IPS DF 19.7 (cell line): ENCODE measurements at regions not wholly inside any gene's neighbourhood (a gene's known extent, or its start where the extent isn't known, plus 50 kb on each side); places are given as distances from the start of the nearest gene placed in this dataset.

Experiments
- DNase-seq: peaks from one replicate; pipeline ENCODE4 v3.0.0-alpha.2; 2013; ENCODE audit warnings: low read depth, low spot score

DNA sequence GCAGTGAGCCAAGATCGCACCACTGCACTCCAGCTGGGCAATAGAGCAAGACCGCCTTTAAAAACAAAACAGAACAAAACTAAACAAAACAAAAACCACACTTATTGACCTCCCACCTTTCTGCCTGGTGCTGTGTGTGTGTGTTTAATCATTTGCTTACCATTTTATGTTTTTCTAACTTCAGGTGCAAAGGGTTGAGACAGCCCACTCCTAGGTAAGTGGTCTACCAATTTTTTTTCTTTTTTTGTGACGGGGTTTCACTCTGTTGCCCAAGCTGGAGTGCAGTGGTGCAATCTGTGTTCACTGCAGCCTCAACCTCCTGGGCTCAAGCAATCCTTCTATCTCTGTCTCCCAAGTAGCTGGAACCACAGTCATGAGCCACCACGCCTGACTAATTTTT, 65.8 kb downstream of the SALL1 start:
- DNase-seq, result no peak

DNA sequence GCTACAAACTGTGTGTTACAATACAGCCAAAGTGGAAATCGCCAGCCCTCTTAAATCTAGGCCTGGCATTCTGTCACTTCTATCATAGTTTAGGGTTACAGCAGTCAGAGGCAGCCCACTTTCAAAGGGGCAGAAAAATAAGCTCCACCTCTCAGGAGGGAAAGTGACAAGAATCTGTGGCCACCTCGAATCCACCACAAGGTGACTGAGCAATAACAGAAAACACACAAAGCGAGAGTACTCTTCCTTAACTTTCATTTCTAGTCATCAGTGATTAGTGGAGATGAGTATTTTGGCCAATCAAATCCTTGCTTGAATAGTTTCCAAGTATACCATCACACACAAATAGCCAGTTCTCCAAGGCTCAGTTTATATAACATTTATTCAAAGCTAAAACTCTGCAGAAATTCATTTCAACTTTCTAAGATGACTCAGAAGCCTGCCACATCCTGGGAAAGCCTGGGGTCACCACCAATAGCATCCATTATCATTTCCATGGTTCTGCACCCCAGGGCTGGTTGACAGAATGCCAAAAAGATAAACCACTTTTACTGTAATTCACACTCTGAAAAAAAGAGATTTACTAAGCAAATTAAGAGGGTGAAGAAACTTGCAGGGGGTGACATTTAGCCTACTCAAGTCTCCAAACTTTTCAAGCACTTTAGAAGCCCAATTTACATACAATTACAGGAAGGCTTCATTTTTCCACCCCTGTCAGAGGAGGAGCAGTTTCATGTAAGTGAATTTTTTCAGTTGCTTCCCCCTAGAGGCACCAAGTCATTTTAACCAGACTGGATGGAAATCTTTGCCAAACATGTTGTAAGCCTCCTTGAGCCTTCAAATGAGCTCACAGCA, 66.8 kb downstream of the SALL1 start:
- peak; percentile 9 for DNase-seq

DNA sequence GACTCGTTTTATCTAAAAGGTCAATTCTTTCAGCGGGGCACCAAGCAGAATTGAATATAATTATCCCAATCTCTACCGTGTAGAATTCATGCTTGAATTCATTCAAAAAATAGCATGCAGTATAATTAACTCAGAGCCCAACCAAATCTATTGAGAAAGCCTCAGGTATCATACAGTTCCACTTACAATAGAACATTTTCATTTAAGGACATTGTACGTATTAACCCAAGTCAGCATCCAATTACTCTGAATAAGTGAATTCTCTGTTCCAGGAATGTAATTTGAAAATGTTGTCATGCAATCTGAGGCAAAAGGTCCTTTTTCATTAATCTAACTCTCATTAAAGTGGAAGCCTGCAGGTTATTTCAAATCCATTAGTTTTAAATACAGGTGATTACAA, 78.5 kb downstream of the SALL1 start:
- DNase-seq, result no peak

DNA sequence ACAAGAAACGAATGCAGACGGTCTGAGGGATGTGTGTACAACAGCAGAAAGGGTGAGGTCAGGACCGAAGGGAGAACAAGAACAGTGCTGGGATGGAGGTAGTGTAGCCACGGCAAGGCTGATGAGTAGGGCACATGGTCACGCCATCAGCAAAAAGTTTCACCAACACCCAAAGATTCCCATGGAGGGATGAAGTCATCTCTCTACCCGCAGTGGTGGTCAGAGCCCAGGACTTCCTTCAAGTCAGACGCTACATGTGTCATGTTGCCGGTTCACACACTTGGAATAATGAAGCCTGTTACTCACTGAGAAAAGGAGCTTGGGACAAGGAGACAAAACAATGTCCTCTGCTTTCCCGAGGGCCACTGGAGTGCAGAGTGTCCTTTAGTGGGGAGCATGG, 79.7 kb downstream of the SALL1 start:
- DNase-seq, result no peak

DNA sequence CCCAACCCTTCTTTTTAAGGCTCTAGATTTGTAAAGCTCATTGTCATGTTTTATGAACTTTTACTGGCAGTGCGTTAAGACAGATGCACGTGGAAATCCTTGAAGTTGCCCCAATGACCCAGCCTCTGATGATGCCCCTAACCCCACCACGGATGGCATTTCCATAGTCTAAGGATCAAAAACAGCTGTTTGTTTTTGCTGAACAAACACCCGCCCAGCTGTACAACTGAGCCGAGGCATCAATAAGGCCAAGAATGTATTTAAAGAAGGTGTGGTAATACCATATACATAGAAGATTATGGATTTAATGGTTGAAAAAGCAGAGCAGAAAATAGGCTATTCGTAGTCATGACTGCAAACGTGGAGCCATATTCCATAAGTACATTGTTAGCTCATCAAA, 83.7 kb downstream of the SALL1 start:
- DNase-seq, result no peak

DNA sequence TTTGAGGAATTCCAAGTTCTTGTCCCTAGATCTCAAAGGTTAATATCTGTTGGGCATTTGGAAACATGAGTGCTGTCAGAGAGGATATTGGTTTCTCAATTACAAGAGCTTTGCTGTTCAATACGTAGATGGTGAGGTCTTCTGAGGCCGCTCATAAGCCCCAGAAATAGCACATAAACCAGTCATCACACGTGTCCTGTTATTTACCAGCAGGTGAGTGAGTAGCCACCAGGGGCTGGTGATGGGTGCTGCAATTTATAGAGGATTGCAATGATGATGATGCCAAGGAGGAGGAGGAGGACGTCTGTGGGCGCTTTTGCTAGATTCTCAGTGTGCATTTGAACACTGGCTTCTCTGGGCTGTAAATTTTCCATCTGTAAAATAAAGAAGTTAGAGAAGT, 89.0 kb downstream of the SALL1 start:
- no peak for DNase-seq

DNA sequence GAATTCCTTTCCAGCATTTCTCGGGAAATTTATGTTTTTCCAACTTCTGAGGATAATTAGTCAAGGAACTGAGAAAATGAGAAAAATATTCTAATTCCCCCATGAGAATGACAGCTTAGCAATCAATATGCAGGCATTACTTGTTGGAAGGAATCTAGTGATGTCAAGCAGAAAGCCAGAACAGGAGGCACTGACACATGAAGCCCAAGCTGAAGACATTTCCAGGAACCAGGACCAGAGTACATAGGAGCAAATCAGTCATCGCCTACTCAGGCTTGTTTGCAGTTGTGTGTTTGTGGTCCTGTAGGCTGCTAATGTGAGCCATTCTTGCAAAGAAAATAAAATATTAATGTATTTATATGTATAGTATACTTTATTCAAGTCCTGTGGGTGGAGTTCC, 89.7 kb downstream of the SALL1 start:
- no peak for DNase-seq

DNA sequence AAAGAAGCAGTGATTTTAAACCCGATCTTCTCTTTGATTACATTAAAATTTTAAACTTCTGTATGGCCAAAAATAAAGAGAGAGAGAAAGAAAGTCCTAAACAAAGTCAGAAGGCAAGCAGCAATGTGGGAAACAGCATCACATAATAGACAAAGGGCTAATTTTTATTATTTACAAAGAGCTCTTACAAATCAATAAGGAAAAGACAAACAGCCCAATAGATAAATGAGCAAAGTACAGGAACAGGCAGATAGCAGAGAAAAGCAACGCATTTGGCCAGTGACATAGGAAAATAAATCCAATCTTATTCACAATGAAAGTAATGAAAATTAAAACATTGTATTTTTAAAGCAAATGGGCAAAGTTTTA, 93.1 kb downstream of the SALL1 start:
- DNase-seq, result no peak

DNA sequence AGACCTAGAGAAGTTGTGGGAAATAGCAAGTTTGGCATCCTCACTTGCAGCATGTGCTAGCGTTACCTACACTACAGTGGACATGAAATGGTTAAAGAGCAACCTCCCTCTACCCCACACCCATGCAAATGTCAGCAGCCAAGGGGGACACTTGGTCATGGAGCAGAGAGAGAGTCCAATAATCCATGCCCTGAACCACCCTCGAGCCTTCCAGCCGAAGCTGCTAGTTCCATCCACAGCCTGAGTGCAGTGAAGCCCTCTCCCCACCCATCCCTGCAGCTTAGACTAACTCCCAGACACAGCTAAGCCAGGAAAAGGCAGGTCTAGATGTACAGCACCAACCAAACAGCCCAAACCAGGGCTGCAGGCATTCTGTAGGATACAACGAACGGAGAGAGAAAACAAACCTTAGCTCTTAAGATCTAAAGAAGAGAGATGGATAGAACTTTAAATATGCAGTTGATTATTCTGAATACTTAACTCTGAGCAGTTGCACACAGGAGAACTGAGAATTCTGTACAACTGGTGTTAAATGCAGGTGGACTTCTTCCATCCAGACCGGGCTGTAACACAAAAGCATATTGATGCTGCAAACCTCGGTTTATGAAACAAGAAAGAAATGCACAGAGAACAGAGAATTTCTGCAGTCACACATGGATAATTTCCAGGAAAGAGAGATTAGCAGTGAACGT, 93.8 kb downstream of the SALL1 start:
- DNase-seq, result no peak

DNA sequence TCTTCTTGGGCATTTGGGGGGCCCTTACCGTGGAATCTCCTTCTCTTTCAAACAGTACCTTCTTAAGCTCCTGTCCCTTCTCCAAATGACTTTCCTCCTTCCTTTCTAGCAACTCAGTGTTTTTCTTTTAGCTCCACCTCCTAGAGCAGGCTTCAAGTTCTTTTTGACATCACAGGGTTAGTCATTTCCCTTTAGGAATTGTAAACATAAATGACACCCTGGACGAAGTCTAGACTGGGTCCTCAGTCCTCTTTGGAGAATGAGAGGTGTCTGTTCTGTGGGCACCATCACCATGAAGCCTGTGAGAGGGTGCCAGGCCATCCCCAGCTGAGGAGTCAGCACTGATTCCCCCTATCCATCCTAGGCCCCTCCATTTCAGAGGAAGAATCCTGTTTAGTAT, 94.7 kb downstream of the SALL1 start:
- DNase-seq, result no peak

DNA sequence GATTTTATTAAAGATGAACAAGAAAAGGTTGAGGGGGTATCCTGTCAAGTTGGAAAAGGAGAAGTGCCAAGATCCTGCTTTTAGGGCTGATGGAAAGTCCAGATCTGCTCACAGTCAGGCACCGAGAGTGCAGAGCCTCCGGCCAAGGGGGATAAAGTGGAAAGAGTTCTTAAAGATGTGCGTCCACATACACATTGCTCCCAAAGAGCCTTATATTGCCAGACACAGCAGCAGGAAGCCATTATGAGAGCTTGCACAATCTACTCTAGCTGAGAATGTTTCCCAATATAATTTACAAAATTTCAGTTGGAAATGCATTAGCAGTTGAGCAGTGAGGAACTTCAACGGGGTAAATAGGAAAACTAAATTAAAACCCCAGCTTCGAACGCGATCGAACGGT, 95.6 kb downstream of the SALL1 start:
- no peak for DNase-seq

DNA sequence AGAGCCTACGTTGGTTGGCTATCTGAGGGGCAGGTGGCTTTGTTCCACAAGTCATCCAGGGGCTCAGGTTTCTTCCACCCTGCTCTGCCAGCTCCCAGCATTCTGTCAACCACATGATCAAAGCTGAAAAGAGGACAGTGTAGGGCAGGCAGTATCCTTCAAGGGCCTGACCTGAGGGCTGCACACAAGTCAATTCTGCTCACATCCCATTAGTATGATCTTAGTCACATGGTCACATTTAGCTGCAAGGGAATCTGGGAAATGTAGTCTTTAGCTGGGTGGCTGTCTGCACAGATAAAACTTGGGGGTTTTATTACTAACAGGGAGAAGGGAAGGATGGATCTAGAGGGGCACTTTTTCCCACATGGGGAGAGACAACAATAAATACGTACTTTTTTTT, 97.3 kb downstream of the SALL1 start:
- no peak for DNase-seq

DNA sequence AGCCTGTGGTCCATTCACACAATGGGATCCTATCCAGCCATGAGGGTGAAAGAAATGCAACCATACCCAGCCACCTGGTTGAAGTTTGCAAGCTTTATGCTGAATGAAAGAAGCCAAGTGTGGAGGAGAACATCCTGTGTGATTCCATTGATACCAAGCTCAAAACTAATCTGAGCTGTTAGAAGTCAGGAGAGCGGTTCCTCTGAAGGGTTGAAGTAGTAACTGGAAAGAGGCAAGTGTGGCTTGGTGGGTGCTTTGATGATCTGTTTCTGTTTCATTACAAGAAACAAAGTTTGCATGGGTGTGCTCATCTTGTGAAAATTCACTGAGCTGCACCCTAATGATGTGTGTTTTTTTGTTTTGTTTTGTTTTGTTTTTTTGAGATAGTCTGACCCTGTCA, 99.4 kb downstream of the SALL1 start:
- DNase-seq, result no peak

DNA sequence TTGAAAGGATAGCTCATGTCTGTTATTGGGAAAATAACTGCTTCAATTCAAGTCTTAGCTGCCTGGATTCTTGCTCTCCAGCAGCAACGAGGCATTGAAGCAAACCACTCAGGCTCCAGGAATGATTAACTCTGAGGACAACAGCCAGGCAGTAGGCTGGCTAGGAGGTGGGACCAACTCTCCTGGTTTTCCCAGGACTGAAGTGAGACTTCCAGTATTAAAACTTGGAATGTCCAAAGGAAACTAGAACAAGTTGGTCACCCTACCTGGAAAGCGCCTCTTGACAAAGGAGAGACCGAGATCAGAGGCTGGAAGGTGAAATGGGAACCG, 100.7 kb downstream of the SALL1 start:
- DNase-seq, result no peak

DNA sequence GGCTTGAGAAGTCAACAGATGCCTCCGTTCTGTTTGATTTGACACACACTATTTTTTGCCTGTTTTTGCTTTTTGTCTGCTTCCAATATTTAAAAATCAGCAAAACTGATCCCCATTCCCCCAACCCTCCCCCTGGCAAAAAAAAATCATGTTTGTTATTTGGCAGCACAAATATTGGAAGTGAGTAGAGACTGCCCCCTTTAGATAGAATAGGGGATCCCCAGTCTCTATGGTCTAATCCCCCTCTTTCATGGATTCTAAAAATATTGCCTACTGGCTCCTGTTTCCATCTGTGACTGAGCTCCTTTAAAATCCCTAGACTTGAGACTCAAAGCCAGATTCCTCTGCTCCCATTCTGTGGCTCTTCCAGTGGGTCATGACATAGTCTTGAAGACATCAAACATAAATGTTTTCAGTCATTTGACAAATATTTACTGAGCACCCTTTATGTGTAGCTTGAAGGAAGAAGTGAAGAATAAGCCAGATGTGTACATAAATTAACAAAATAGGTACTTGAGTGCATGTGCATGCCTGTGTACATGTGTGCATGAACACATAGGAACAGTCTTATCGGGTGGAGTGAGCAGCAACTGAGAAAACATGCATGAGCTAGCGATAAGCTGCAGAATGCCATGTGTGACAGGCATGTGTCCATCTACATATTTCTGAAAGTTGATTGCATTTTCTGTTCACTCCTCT, 101.2 kb downstream of the SALL1 start:
- DNase-seq, result no peak

DNA sequence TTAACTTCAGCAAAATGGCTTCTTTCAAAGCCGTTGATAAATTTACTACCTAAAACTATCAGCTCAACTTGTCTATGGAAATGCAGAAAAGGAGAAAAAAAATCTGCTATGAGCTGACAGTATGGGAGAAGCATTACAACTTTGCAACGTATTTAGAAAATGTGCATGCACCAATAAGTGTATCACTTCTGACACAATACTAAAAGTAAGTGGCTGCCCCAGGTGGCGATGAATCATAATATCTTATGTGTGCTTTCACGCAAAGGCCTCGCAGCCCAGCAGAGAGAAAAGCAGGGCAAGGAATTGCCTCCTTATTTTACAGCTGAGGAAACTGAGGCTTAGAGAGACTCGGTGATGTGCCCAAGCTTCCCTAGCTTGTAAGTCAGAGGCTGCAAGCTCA, 101.8 kb downstream of the SALL1 start:
- no peak for DNase-seq

DNA sequence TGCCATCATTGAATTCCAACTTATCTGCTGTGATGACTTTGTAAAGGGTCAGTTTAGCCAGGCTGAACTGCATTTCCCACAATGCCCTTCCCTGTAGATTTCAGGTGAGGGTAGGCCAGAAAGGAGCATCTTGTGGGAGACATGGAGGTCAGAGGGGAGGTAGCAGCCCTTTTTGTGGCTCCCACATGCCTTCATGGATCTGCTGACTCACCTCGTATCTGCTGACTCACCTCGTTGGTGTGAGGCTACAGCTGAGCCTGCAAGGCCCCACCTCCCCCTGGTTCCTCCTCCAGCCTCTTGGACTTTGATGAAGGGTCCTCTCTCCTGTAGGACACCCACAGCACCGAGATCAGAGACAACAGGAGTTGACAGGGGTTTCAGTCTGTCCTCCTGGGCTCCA, 102.5 kb downstream of the SALL1 start:
- DNase-seq, result no peak

DNA sequence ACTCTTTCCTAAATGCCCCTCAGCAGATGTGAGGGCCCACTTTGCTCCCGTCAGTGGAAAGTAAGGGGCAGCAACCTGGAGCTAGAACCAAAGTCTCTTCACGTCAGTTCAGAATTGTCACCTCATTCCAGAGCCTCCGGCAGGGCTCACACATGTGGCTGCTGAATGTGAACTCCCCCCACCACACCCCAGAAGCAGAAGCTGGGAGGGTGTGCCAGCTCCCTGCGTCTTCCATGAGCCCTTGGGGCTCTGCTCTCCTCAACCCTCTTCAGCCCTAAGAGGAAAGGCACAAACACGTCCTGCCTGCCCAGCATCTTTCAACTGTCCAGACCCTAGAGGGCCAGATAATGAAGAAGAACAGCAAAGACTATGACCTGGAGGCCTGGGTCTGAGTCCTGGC, 105.3 kb downstream of the SALL1 start:
- no peak for DNase-seq

DNA sequence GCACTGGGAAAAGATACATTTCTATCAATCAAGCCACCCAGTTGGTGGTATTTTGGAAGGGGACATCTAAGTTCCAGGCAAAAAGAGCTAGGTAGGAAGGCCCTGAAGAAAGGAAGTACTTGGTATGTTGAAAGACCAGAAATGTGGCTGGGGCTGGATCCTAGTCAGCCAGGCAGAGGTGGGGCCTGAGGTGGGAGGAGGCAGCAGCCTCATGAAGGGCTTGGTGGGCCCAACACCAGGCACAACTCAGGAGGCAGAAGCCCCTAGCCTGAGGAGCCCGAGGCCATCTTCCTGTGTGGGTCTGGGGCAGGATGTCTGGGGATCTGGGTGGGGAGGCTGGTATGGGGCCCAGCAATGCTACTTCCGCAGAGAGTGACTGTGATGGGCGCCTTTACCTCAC, 105.9 kb downstream of the SALL1 start:
- DNase-seq, result no peak

DNA sequence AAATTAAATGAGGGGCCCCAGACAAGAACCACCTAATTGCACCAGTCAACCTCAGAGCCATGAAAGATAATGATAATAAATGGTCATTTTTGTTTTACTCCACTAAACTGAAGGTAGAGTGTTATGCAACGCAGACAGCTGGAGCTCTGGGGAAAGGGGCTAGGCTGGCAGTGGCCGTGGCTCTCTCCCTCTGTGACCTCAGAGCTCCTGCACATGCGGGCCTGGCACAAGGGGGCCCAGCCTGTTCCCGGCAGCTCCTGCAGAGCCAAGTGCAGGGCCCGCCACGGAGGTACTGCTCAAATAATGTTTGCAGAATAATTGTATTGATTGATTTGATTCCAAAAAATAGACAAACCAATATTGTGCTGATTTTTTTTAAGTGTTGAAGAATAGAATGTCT, 109.5 kb downstream of the SALL1 start:
- no peak for DNase-seq

DNA sequence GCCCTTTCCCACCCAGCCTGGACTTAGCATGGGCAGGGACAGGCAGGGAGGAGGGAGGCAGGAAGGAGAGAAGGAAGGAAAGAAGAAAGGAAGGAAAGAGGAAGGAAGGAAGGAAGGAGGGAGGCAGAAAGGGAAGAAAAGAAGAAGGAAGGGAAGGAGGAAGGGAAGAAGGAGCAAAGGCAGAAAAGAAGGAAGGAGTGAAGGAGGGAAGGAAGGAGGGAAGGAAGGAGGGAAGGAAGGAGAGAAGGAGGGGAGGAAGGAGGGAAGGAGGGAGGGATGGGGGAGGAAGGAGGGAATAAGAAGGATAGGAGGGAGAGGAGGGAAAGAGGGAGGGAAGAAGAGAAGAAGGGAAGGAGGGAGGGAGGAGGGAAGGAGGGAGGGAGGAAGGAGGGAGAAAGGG, 110.4 kb downstream of the SALL1 start:
- no peak for DNase-seq

DNA sequence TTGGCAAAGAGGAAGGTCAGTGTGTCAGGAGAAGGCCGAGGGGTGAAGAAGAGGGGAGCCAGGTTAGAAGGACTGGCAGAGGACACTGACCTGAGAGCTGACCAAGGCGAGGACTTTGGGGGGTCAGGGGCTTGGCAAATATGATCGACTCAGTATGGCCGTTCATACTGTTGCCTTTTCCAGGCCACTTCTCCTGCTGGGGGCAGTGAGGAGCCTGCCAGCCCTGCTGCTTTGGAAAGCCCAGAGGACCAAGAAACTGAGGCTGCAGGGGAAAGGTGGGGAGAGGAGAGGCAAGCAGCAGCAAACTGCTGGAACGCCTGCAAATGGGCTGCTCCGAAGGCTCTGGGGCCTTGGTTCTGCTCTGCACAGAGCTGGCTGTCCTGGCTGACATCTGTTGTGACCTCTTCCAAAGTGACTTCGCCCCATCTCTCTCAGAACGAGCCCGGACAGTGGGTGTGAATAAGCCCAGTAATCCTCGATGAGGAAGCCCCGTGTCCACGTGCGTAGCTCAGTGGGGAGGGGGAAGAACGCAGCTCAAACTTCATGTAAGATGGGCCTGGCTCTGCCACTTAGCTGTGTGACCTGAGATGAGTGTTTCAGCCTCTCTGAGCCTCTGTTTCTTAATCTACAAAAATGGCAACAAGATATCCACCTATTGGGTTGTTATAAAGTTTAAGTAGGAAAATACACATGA, 111.3 kb downstream of the SALL1 start:
- DNase-seq, result no peak
